ENCODE measurements at regions not wholly inside any gene's neighbourhood (a gene's known extent, or its start where the extent isn't known, plus 50 kb on each side); places are given as distances from the start of the nearest gene placed in this dataset.

- Mint-ChIP-seq H3K27ac (no peak overlapping the region), H3K4me1 (no peaks in the 10 kb centered on the region), H3K27me3 (ENCODE audit: low read depth) (no peaks in the 10 kb centered on the region; the same call in 1 of the 2 replicates), H3K9me3 (no peaks in the 10 kb centered on the region), H3K4me3 (no peak overlapping the region), H3K36me3 (no peaks in the 10 kb centered on the region)
- TF ChIP-seq, protein P1, sequence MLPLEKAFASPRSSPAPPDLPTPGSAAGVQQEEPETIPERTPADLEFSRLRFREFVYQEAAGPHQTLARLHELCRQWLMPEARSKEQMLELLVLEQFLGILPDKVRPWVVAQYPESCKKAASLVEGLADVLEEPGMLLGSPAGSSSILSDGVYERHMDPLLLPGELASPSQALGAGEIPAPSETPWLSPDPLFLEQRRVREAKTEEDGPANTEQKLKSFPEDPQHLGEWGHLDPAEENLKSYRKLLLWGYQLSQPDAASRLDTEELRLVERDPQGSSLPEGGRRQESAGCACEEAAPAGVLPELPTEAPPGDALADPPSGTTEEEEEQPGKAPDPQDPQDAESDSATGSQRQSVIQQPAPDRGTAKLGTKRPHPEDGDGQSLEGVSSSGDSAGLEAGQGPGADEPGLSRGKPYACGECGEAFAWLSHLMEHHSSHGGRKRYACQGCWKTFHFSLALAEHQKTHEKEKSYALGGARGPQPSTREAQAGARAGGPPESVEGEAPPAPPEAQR (CRISPR knock-in tag; IDR thresholded peaks at IDR 0.05), result no peak
- TF ChIP-seq, protein P2, sequence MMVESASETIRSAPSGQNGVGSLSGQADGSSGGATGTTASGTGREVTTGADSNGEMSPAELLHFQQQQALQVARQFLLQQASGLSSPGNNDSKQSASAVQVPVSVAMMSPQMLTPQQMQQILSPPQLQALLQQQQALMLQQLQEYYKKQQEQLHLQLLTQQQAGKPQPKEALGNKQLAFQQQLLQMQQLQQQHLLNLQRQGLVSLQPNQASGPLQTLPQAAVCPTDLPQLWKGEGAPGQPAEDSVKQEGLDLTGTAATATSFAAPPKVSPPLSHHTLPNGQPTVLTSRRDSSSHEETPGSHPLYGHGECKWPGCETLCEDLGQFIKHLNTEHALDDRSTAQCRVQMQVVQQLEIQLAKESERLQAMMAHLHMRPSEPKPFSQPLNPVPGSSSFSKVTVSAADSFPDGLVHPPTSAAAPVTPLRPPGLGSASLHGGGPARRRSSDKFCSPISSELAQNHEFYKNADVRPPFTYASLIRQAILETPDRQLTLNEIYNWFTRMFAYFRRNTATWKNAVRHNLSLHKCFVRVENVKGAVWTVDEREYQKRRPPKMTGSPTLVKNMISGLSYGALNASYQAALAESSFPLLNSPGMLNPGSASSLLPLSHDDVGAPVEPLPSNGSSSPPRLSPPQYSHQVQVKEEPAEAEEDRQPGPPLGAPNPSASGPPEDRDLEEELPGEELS (CRISPR knock-in tag; IDR thresholded peaks at IDR 0.05), result no peak
- no peak for TF ChIP-seq ATF1 (CRISPR knock-in tag; IDR thresholded peaks at IDR 0.05)
- no peak for TF ChIP-seq USF1 (CRISPR knock-in tag; IDR thresholded peaks at IDR 0.05)
- no peak for TF ChIP-seq ETV6 (CRISPR knock-in tag; IDR thresholded peaks at IDR 0.05)
- TF ChIP-seq NFYB (CRISPR knock-in tag; conservative IDR thresholded peaks at IDR 0.05; ENCODE audit: low read depth), result no peak
- TF ChIP-seq, protein P3, sequence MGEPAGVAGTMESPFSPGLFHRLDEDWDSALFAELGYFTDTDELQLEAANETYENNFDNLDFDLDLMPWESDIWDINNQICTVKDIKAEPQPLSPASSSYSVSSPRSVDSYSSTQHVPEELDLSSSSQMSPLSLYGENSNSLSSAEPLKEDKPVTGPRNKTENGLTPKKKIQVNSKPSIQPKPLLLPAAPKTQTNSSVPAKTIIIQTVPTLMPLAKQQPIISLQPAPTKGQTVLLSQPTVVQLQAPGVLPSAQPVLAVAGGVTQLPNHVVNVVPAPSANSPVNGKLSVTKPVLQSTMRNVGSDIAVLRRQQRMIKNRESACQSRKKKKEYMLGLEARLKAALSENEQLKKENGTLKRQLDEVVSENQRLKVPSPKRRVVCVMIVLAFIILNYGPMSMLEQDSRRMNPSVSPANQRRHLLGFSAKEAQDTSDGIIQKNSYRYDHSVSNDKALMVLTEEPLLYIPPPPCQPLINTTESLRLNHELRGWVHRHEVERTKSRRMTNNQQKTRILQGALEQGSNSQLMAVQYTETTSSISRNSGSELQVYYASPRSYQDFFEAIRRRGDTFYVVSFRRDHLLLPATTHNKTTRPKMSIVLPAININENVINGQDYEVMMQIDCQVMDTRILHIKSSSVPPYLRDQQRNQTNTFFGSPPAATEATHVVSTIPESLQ (CRISPR knock-in tag; IDR thresholded peaks at IDR 0.05), result no peak
- TF ChIP-seq ZNF263 (CRISPR knock-in tag; IDR thresholded peaks at IDR 0.05; ENCODE audit: low read depth), result no peak
- TF ChIP-seq NFE2L1 (CRISPR knock-in tag; IDR thresholded peaks at IDR 0.05), result no peak
- no peak for TF ChIP-seq GRHL2 (CRISPR knock-in tag; IDR thresholded peaks at IDR 0.05; ENCODE audit: insufficient replicate concordance, severe bottlenecking)
- no peak for TF ChIP-seq EMX1 (CRISPR knock-in tag; IDR thresholded peaks at IDR 0.05)
- no peak for TF ChIP-seq ZNF317 (CRISPR knock-in tag; IDR thresholded peaks at IDR 0.05; ENCODE audit: borderline replicate concordance, low read depth)
- no peak for TF ChIP-seq FOXJ3 (CRISPR knock-in tag; IDR thresholded peaks at IDR 0.05; ENCODE audit: borderline replicate concordance)
- TF ChIP-seq HMGA2 (CRISPR knock-in tag; IDR thresholded peaks at IDR 0.05), result no peak
- no peak for TF ChIP-seq ZNF281 (CRISPR knock-in tag; IDR thresholded peaks at IDR 0.05)
- TF ChIP-seq ZNF219 (CRISPR knock-in tag; IDR thresholded peaks at IDR 0.05; ENCODE audit: borderline replicate concordance), result no peak
- no peak for TF ChIP-seq TCF7 (CRISPR knock-in tag; IDR thresholded peaks at IDR 0.05; ENCODE audit: low read depth)
- no peak for TF ChIP-seq RORB (CRISPR knock-in tag; IDR thresholded peaks at IDR 0.05)
- no peak for ATAC-seq
- POLR2A ChIA-PET, result no interaction called here
- no peak for DNase-seq (ENCODE audit: low spot score)
- CTCF ChIA-PET, result no interaction called here
Measured at GRCh38 chr7:19621740-19622139, 87.1 kb downstream of the POLR1F start.

DNA sequence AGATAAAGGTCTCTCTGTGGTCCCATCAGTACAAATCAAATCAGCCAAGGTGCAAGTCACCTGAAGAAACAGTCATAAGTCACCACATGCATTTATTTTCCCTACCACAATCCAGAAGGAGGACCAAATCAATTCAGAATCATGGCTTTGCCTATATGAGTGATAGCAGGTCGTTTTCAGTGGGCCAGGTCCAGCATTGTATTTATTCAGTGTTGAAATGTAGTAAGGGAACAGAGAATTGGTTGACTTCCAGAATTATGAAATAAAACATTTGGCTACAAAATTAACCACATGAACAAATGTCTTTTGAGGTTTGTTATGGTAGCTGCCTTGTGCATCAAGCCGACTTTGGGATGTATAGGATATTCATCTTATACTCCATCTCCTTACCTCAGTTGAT, 88.4 kb downstream of the POLR1F start:
- POLR2A ChIA-PET, result no interaction called here
- Mint-ChIP-seq H3K9me3 (no peaks in the 10 kb centered on the region), H3K27ac (no peak overlapping the region), H3K4me1 (no peaks in the 10 kb centered on the region), H3K4me3 (no peak overlapping the region), H3K36me3 (no peaks in the 10 kb centered on the region), H3K27me3 (ENCODE audit: low read depth) (no peaks in the 10 kb centered on the region; the same call in none of the 2 replicates)
- CTCF ChIA-PET, result no interaction called here
- TF ChIP-seq FOXJ3 (CRISPR knock-in tag; IDR thresholded peaks at IDR 0.05; ENCODE audit: borderline replicate concordance) (no peak), ZNF512 (CRISPR knock-in tag; IDR thresholded peaks at IDR 0.05; ENCODE audit: borderline replicate concordance) (no peak)
- DNase-seq (ENCODE audit: low spot score) (no peak), ATAC-seq (no peak)
